ENCODE measurements at regions not wholly inside any gene's neighbourhood (a gene's known extent, or its start where the extent isn't known, plus 50 kb on each side); places are given as distances from the start of the nearest gene placed in this dataset.

DNA sequence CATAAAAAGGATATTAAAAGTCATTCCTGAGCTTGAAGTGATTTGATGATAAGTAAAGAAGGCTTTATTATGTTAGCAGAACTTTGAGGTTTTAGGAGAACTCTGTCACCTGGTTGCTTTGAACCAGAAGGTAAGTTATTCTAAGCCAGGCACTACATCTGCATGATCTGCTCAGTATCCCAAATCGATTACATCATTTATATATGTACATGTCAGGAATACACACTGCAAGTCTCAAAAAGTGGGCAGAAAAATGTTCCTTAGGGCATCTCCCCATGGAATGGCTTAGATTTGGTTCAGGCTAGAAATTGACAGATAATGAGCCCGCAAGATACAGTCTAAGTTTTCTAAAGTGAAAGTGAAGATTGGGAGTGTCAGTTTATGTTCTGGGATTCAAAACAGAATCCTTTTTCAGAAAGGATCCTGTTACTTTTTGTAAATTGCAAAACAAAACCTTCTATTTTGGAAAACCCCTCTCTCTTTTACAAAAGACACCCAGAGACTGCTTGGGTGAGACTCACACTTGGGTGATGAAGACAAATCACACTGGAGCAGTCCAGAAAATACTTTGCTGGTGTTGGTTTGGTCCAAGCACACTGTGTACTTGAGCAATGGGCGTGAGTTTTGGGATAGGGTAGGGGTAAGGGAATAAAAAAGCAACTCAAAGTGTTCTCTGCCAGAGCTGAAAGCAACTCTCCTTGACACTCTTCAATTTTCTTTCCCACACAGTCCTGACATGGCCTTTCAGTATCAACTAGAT lies 114.5 kb downstream of the FOXD1 start:
- no peak for TF ChIP-seq POLR2A (IDR thresholded peaks at IDR 0.05)
- TF ChIP-seq CTCF (IDR thresholded peaks at IDR 0.05): no peak
- no peak for TF ChIP-seq EP300 (IDR thresholded peaks at IDR 0.05)
- TF ChIP-seq POLR2AphosphoS5 (IDR thresholded peaks at IDR 0.05): no peak
